IMR-90 (cell line): ENCODE measurements at regions not wholly inside any gene's neighbourhood (a gene's known extent, or its start where the extent isn't known, plus 50 kb on each side); places are given as distances from the start of the nearest gene placed in this dataset.

Experiments
- ATAC-seq: fragments of 200-7000 bp; cut with Tn5 transposase; 2 replicates; pipeline ENCODE4 v1.9.1; 2020; ENCODE audit warnings: low read depth, mild to moderate bottlenecking, moderate library complexity
- BruUV-seq: library from RNA; stranded (reverse); fragments of 400-500 nt; replicated peaks from 2 replicates; lab custom pipeline; 2021; lab: Mats Ljungman, UMichigan
- CTCF ChIA-PET: fragments of 300-600 bp; formaldehyde crosslinking; extraction: SDS; loops from one replicate; lab custom pipeline; 2021; ENCODE audit warnings: antibody characterized with exemption; lab: Yijun Ruan, JAX
- POLR2A ChIA-PET: fragments of 300-600 bp; sonication (Branson Sonifier 250); formaldehyde crosslinking; loops from one replicate; lab custom pipeline; 2022; ENCODE audit warnings: antibody characterized with exemption; ENCODE audit not compliant: unreplicated experiment; lab: Charles Lee
- DNase-seq: peaks from one replicate; pipeline ENCODE4 v3.0.0; 2013
- H2AFZ ChIP-seq: replicated peaks from 2 replicates; pipeline ENCODE3; 2013; ENCODE audit warnings: low read length, mild to moderate bottlenecking; ENCODE audit not compliant: poor library complexity
- H2AK5ac ChIP-seq: 2 replicates; pipeline ENCODE4 v1.6.1; 2013; ENCODE audit warnings: low read depth, low read length, inconsistent platforms
- H2AK9ac ChIP-seq: replicated peaks from 2 replicates; pipeline ENCODE3; 2013; ENCODE audit warnings: mild to moderate bottlenecking, low read depth, low read length, moderate library complexity; ENCODE audit not compliant: poor library complexity
- H2BK120ac ChIP-seq: 2 replicates; pipeline ENCODE4 v1.6.1; 2013; ENCODE audit warnings: low read depth, low read length, inconsistent platforms
- H2BK15ac ChIP-seq: 3 replicates; pipeline ENCODE4 v1.6.1; 2013; ENCODE audit warnings: low read depth, low read length, inconsistent platforms
- H2BK20ac ChIP-seq: 2 replicates; pipeline ENCODE4 v1.6.1; 2013; ENCODE audit warnings: low read depth, mild to moderate bottlenecking, inconsistent platforms, low read length, moderate library complexity
- H2BK5ac ChIP-seq: 2 replicates; pipeline ENCODE4 v1.6.1; 2013; ENCODE audit warnings: mild to moderate bottlenecking, low read depth, low read length, inconsistent platforms; ENCODE audit not compliant: poor library complexity, severe bottlenecking
- H3K14ac ChIP-seq: replicated peaks from 2 replicates; pipeline ENCODE4 v1.6.1; 2013; ENCODE audit warnings: low read depth, low read length, inconsistent platforms
- H3K18ac ChIP-seq: 2 replicates; pipeline ENCODE4 v1.6.1; 2013; ENCODE audit warnings: low read depth, low read length, control low read depth
- H3K23ac ChIP-seq: 2 replicates; pipeline ENCODE4 v1.6.1; 2013; ENCODE audit warnings: low read depth, low read length, inconsistent platforms
- H3K27ac ChIP-seq: 2 replicates; pipeline ENCODE4 v1.5.1; 2013; ENCODE audit warnings: mild to moderate bottlenecking, control low read depth, low read length; ENCODE audit not compliant: insufficient read depth
- H3K27me3 ChIP-seq: 2 replicates; pipeline ENCODE4 v1.6.1; 2013; ENCODE audit warnings: low read length; ENCODE audit not compliant: control insufficient read depth, insufficient read depth
- H3K36me3 ChIP-seq: 2 replicates; pipeline ENCODE4 v1.6.1; 2013; ENCODE audit warnings: low read length, mixed read lengths; ENCODE audit not compliant: control insufficient read depth, insufficient read depth
- H3K4ac ChIP-seq: 2 replicates; pipeline ENCODE4 v1.6.1; 2013; ENCODE audit warnings: low read depth, low read length, inconsistent platforms
- H3K4me1 ChIP-seq: 2 replicates; pipeline ENCODE4 v1.6.1; 2013; ENCODE audit warnings: low read length, mixed read lengths; ENCODE audit not compliant: control insufficient read depth, insufficient read depth
- H3K4me2 ChIP-seq: 2 replicates; pipeline ENCODE4 v1.6.1; 2013; ENCODE audit warnings: low read depth, mild to moderate bottlenecking, control low read depth, low read length, moderate library complexity
- H3K4me3 ChIP-seq: 2 replicates; pipeline ENCODE4 v1.5.1; 2013; ENCODE audit warnings: low read depth, mild to moderate bottlenecking, control low read depth, low read length, moderate library complexity; ENCODE audit not compliant: insufficient read depth
- H3K56ac ChIP-seq: 2 replicates; pipeline ENCODE4 v1.6.1; 2013; ENCODE audit warnings: low read length, inconsistent platforms; ENCODE audit not compliant: insufficient read depth; ENCODE audit errors: extremely low read depth
- H3K79me1 ChIP-seq, 2 experiments: 2 replicates each; pipeline ENCODE4 v1.6.1; 2013; ENCODE audit warnings: low read length in 2 of 2, inconsistent platforms in 1 of 2, low read depth in 1 of 2
- H3K9ac ChIP-seq: 2 replicates; pipeline ENCODE4 v1.6.1; 2013; ENCODE audit warnings: low read depth, low read length, control low read depth
- H3K9me1 ChIP-seq: 2 replicates; pipeline ENCODE4 v1.6.1; 2013; ENCODE audit warnings: low read length, inconsistent platforms; ENCODE audit not compliant: insufficient read depth
- H3K9me3 ChIP-seq: 2 replicates; pipeline ENCODE4 v1.6.1; 2013; ENCODE audit warnings: low read length; ENCODE audit not compliant: control insufficient read depth, insufficient read depth
- H4K20me1 ChIP-seq: 2 replicates; pipeline ENCODE4 v1.6.1; 2013; ENCODE audit warnings: low read length, inconsistent platforms; ENCODE audit not compliant: insufficient read depth
- H4K5ac ChIP-seq: 2 replicates; pipeline ENCODE4 v1.6.1; 2013; ENCODE audit warnings: mild to moderate bottlenecking, low read depth, low read length, control low read depth
- H4K8ac ChIP-seq, 2 experiments: 2 replicates each; pipeline ENCODE4 v1.6.1; 2013; ENCODE audit warnings: low read depth in 2 of 2, low read length in 2 of 2, control low read depth in 1 of 2, inconsistent platforms in 1 of 2
- H4K91ac ChIP-seq: 2 replicates; pipeline ENCODE4 v1.6.1; 2013; ENCODE audit warnings: low read depth, low read length, inconsistent platforms; ENCODE audit not compliant: insufficient read depth
- SMC3 ChIP-seq: fragments of 150-350 bp; IDR thresholded peaks from 2 replicates; pipeline ENCODE4 v1.6.1; 2016; ENCODE audit warnings: low read depth, mild to moderate bottlenecking, antibody characterized with exemption, low read length, moderate library complexity
- WGBS, 2 experiments: methylation state at CpG; one replicate each; pipeline versions ENCODE4 v1.1.5 to v1.1.7; 2013; ENCODE audit warnings: missing lambda C conversion rate in 2 of 2; ENCODE audit not compliant: insufficient read length in 1 of 2; ENCODE audit errors: extremely low coverage in 2 of 2; 5-methylcytosine and 5-hydroxymethylcytosine counted together
- dilution Hi-C: fragments of 300-500 bp; cut with HindIII; formaldehyde crosslinking; loops from one replicate; pipeline ENCODE4 v1.14.3; 2018; ENCODE audit warnings: low sequenced_read_pairs; ENCODE audit not compliant: unreplicated experiment
- in situ Hi-C: fragments of 300-500 bp; cut with MboI; formaldehyde crosslinking; loops from 3 replicates; pipeline ENCODE4 v1.14.3; 2019; ENCODE audit warnings: low sequenced_read_pairs, inconsistent platforms, mixed read lengths
- intact Hi-C: fragments of 100-400 bp; cut with micrococcal nuclease; formaldehyde crosslinking; loops from 2 replicates; pipeline ENCODE4 v1.10.0; 2022

DNA sequence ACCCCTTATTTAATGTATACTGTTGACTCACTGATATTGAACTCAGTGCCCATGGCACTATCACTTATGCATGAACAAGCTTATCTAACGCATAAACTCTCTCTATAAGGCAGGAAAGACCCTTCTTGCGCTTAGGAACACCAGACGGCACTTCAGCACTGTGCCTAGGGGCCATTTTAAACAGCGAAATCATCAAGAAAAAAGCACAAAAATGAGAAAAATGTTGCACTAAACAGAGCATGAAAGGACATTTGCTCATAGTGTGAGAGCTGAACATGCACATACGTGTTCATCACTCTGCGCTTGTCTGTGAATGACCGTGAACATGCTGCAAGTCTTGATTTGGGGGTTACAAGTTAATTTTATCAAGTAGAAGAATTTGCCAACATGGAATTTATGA is 109.6 kb downstream of the WDR11 start:
- dilution Hi-C loops: no loop called here
- Histone ChIP-seq H3K27me3 (no peaks in the 10 kb centered on the region), H2BK20ac (no peak overlapping the region), H3K36me3 (no peaks in the 10 kb centered on the region), H3K4me3 (no peak overlapping the region), H4K20me1 (no peaks in the 10 kb centered on the region), H2BK120ac (no peak overlapping the region), H3K4me2 (no peak overlapping the region), H3K18ac (no peak overlapping the region), H4K8ac (no peak overlapping the region), H3K9me3 (no peaks in the 10 kb centered on the region), H3K9ac (no peak overlapping the region), H3K79me1 (no peaks in the 10 kb centered on the region), H4K5ac (no peak overlapping the region), H2AFZ (no peak overlapping the region), H3K23ac (no peak overlapping the region), H3K4ac (no peak overlapping the region), H2AK9ac (no peak overlapping the region), H3K4me1 (no peaks in the 10 kb centered on the region), H4K91ac (no peak overlapping the region), H3K27ac (no peak overlapping the region), H3K9me1 (no peaks in the 10 kb centered on the region), H2BK15ac (no peak overlapping the region), H2BK5ac (no peak overlapping the region), H3K14ac (no peak overlapping the region), H2AK5ac (no peak overlapping the region), H3K56ac (no peak overlapping the region)
- no peak for ATAC-seq
- in situ Hi-C loops: no loop called here
- no TSS peak for BruUV-seq
- intact Hi-C loops: no loop called here
- ChIA-PET CTCF (no interaction called here), POLR2A (no interaction called here)
- no peak for TF ChIP-seq SMC3
- DNase-seq: no peak
- 81% methylated on average over 3 of the region's 7 CpGs; no CpG with 5 or more reads in 1 of the 2 experiments for WGBS, 2 experiments
